IPS DF 6.9 (cell line): ENCODE measurements at regions not wholly inside any gene's neighbourhood (a gene's known extent, or its start where the extent isn't known, plus 50 kb on each side); places are given as distances from the start of the nearest gene placed in this dataset.

Source experiments
- DNase-seq: peaks from one replicate; pipeline ENCODE4 v3.0.0-alpha.2; 2013; ENCODE audit warnings: low read depth, low spot score
- H3K27ac ChIP-seq: one replicate; pipeline ENCODE4 v1.5.1; 2013; ENCODE audit warnings: low read length, control low read depth
- H3K27me3 ChIP-seq: 2 replicates; pipeline ENCODE4 v1.6.1; 2013; ENCODE audit warnings: mild to moderate bottlenecking, low read length; ENCODE audit not compliant: control insufficient read depth, insufficient read depth
- H3K36me3 ChIP-seq: 2 replicates; pipeline ENCODE4 v1.6.1; 2013; ENCODE audit warnings: low read length; ENCODE audit not compliant: control insufficient read depth, insufficient read depth
- H3K4me1 ChIP-seq: 2 replicates; pipeline ENCODE4 v1.6.1; 2013; ENCODE audit warnings: low read length; ENCODE audit not compliant: control insufficient read depth, insufficient read depth
- H3K4me3 ChIP-seq: 2 replicates; pipeline ENCODE4 v1.5.1; 2013; ENCODE audit warnings: mild to moderate bottlenecking, low read length
- H3K9me3 ChIP-seq: 2 replicates; pipeline ENCODE4 v1.6.1; 2013; ENCODE audit warnings: low read length, inconsistent platforms; ENCODE audit not compliant: control insufficient read depth, insufficient read depth
- WGBS: extraction: QIAGEN DNeasy Blood & Tissue Kit; methylation state at CpG from one replicate; pipeline ENCODE4 v1.1.7; 2013; ENCODE audit warnings: mixed read lengths, missing lambda C conversion rate; ENCODE audit not compliant: insufficient read length, insufficient coverage; 5-methylcytosine and 5-hydroxymethylcytosine counted together

- H3K36me3 ChIP-seq: no peaks in the 10 kb centered on the region
- no peak for DNase-seq
- no peaks in the 10 kb centered on the region for H3K4me1 ChIP-seq
- no peak overlapping the region for H3K27ac ChIP-seq
- no peaks in the 10 kb centered on the region for H3K9me3 ChIP-seq
- H3K27me3 ChIP-seq: no peaks in the 10 kb centered on the region
- H3K4me3 ChIP-seq: no peak overlapping the region
- no CpG with 5 or more reads among the region's 2 CpGs for WGBS
Measured at GRCh38 chr4:106707776-106708463, 328.2 kb downstream of the DKK2 start.

GRCh38 chr4:106704253-106704870 is 331.8 kb downstream of the DKK2 start:
- H3K9me3 ChIP-seq: no peaks in the 10 kb centered on the region
- no peaks in the 10 kb centered on the region for H3K27me3 ChIP-seq
- no peaks in the 10 kb centered on the region for H3K36me3 ChIP-seq
- no peak overlapping the region for H3K4me3 ChIP-seq
- H3K27ac ChIP-seq: no peak overlapping the region
- no peak for DNase-seq
- no CpG with 5 or more reads among the region's 6 CpGs for WGBS
- H3K4me1 ChIP-seq: no peaks in the 10 kb centered on the region

DNA sequence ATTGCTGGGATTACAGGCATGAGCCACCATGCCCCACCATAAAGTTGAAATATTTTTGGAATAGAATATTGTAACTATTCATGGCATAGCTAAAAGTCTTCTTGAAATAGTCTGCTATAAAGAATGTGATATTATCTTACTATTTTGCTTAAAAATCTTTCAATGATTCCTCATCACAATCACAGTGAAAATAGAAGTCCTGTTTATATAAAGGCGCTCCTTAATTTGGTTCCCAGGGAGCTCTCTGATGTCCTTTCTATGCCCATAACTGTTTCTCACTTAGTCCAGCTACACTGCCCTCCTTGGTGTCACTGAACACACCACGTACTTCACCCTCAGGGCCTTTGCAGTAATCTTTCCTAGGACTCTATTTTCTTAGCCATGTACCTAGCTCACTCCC is 331.7 kb upstream of the GIMD1 start:
- no peaks in the 10 kb centered on the region for H3K27me3 ChIP-seq
- WGBS: no CpG with 5 or more reads among the region's 2 CpGs
- H3K36me3 ChIP-seq: no peaks in the 10 kb centered on the region
- no peak overlapping the region for H3K27ac ChIP-seq
- H3K4me1 ChIP-seq: no peaks in the 10 kb centered on the region
- H3K9me3 ChIP-seq: no peaks in the 10 kb centered on the region
- H3K4me3 ChIP-seq: no peak overlapping the region
- DNase-seq: no peak

DNA sequence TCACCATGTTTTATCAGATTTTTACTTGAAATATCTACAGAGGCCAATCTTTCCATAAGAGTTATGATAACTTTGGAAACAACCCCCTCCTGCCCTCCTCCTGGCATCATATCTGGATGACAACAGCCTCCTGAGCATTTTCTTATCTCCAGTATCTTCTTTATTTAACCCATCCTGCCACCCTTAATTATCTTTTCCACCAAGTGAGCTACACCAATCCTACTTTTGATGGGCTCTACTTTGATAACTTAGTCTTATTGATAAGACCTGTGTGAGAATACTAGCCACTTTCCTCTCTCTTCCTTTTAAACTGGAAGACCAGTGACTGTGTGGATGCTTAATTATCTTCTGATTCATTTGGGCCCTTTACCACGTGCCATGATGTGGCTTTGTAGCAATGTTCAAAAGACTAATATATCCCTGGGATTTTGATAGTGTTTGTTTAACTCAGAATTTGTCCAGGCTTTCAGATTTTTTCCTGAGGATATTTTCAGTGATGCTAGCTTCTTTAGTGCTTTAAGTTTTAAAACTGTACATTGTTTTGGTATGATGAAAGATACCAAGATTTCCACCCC is 330.1 kb upstream of the GIMD1 start:
- Histone ChIP-seq H3K4me3 (no peak overlapping the region), H3K36me3 (no peaks in the 10 kb centered on the region), H3K4me1 (no peaks in the 10 kb centered on the region), H3K27ac (no peak overlapping the region), H3K9me3 (no peaks in the 10 kb centered on the region), H3K27me3 (no peaks in the 10 kb centered on the region)
- WGBS: no CpG with 5 or more reads among the region's 1 CpG
- no peak for DNase-seq

- no peaks in the 10 kb centered on the region for H3K4me1 ChIP-seq
- no peaks in the 10 kb centered on the region for H3K9me3 ChIP-seq
- DNase-seq: no peak
- no peaks in the 10 kb centered on the region for H3K27me3 ChIP-seq
- no peak overlapping the region for H3K27ac ChIP-seq
- H3K4me3 ChIP-seq: no peak overlapping the region
- WGBS: no CpG with 5 or more reads among the region's 4 CpGs
- H3K36me3 ChIP-seq: no peaks in the 10 kb centered on the region
Measured at GRCh38 chr4:106695501-106696262, 327.1 kb upstream of the GIMD1 start.

DNA sequence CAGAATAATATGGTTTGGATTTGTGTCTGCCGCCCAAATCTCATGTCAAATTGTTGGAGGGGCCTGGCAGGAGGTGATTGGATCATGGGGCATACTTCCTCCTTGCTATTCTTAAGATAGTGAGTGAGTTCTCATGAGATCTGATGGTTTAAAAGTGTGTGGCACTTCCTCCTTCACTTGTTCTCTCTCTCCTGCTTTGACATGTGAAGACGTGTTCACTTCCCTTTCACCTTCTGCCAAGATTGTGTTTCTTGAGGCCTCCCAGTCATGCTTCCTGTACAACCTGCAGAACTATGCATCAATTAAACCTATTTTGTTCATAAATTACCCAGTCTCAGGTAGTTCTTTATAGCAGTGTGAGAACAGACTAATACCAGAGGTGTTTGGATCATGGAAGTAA is 325.7 kb upstream of the GIMD1 start:
- no CpG with 5 or more reads among the region's 2 CpGs for WGBS
- H3K36me3 ChIP-seq: no peaks in the 10 kb centered on the region
- H3K4me1 ChIP-seq: no peaks in the 10 kb centered on the region
- no peak overlapping the region for H3K4me3 ChIP-seq
- DNase-seq: no peak
- no peak overlapping the region for H3K27ac ChIP-seq
- H3K27me3 ChIP-seq: no peaks in the 10 kb centered on the region
- no peaks in the 10 kb centered on the region for H3K9me3 ChIP-seq

DNA sequence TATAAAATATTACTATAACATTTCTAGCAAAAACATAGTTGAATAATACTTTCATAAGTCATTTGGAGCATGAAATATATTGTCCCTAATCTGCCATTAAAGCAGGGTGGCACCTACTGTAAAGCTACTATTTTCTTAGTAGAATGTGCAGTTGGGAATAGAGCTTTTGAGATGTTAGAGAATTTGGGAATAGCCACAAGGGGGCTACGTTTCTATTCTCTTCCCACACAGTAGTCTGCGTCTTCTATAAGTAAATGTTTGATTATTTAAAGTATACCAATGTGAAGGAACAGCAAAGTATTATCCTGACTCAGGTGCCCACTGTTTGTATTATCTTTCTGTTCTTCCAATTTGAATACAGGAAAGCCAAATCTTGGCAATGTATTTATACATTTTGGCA is 323.2 kb upstream of the GIMD1 start:
- WGBS: no CpG with 5 or more reads among the region's 2 CpGs
- no peak overlapping the region for H3K4me3 ChIP-seq
- H3K27ac ChIP-seq: no peak overlapping the region
- H3K9me3 ChIP-seq: no peaks in the 10 kb centered on the region
- peak; percentile 1 for DNase-seq
- no peaks in the 10 kb centered on the region for H3K4me1 ChIP-seq
- no peaks in the 10 kb centered on the region for H3K27me3 ChIP-seq
- H3K36me3 ChIP-seq: no peaks in the 10 kb centered on the region

DNA sequence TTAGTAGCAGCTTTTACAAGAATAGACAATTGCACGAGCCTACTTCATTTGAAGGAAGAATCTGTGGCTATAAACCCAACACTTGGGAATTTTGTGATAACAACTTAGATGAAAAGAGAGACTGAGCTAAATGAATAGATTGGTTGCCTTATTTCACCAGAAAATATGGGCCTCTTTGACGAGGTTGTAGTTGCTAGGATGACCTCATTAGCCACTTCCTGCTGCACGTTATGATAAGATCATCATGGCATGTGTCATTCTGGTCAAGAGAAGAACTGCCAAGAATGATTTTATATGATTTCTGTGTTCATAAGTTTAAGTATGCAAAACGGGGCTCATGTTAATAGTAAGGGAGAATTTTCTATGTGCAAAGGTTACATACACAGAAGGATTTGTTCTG is 321.9 kb upstream of the GIMD1 start:
- no peak overlapping the region for H3K4me3 ChIP-seq
- no peaks in the 10 kb centered on the region for H3K4me1 ChIP-seq
- WGBS: no CpG with 5 or more reads among the region's 4 CpGs
- H3K27me3 ChIP-seq: no peaks in the 10 kb centered on the region
- no peak for DNase-seq
- H3K9me3 ChIP-seq: no peaks in the 10 kb centered on the region
- no peak overlapping the region for H3K27ac ChIP-seq
- H3K36me3 ChIP-seq: no peaks in the 10 kb centered on the region

GRCh38 chr4:106687026-106687425 is 318.4 kb upstream of the GIMD1 start:
- Histone ChIP-seq H3K36me3 (no peaks in the 10 kb centered on the region), H3K27ac (no peak overlapping the region), H3K9me3 (no peaks in the 10 kb centered on the region), H3K4me3 (no peak overlapping the region), H3K27me3 (no peaks in the 10 kb centered on the region), H3K4me1 (no peaks in the 10 kb centered on the region)
- no peak for DNase-seq

DNA sequence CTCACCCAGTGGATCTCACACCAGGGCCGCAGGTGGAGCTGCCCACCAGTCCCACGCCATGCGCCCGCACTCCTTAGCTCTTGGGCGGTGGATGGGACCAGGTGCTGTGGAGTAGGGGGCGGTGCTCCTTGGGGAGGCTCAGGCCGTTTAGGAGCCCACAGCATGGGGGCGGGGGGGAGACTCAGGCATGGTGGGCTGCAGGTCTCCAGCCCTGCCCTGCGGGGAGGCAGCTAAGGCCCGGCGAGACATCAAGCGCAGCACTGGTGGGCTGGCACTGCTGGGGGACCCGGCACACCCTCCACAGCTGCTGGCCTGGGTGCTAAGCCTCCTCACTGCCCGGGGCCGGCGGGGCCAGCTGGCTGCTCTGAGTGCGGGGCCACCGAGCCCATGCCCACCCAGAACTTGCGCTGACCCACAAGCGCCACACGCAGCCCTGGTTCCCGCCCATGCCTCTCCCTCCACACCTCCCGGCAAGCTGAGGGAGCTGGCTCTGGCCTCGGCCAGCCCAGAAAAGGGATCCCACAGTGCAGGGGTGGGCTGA is 312.9 kb upstream of the GIMD1 start:
- Histone ChIP-seq H3K27ac (no peak overlapping the region), H3K9me3 (no peaks in the 10 kb centered on the region), H3K27me3 (no peaks in the 10 kb centered on the region), H3K4me1 (no peaks in the 10 kb centered on the region), H3K36me3 (no peaks in the 10 kb centered on the region), H3K4me3 (no peak overlapping the region)
- no CpG with 5 or more reads among the region's 24 CpGs for WGBS
- no peak for DNase-seq
